Fibroblast of lung (primary cell): ENCODE measurements at regions not wholly inside any gene's neighbourhood (a gene's known extent, or its start where the extent isn't known, plus 50 kb on each side); places are given as distances from the start of the nearest gene placed in this dataset.

Experiments used
- EZH2 ChIP-seq: IDR thresholded peaks from 2 replicates; pipeline ENCODE4 v1.5.1; 2012; ENCODE audit warnings: low read length, control low read depth, mild to moderate bottlenecking; ENCODE audit errors: missing control alignments
- TF ChIP-seq, protein P1 (sequence below), 2 donors: IDR thresholded peaks in 1 of 2; conservative IDR thresholded peaks in 1 of 2; 1 replicate in 1 of 2; 2 replicates in 1 of 2; pipeline ENCODE4 v1.5.1; 2011 to 2012; ENCODE audit warnings: low read length in 2 of 2, control low read depth in 1 of 2, inconsistent platforms in 1 of 2, low read depth in 1 of 2, mild to moderate bottlenecking in 1 of 2

DNA sequence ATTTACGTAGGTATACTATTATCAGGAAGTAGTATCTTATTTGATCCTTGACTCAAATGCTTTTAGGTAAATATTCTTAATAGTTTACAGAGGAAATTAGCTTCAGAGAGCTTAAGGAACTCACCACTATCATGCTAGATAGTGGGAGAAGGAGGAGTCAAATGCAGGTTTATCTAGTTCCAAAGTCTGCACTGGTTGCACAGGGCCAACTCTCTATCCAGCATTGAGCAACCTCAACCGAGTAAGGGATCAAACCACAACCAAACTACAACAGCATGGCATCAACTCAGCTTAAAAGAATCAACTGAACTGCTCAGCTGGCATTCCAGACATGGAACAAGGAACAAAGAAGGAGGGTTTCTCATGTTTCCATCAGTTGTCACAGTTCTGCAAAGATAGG, 306.0 kb downstream of the MAF start:
- TF ChIP-seq EZH2 = no peak
- TF ChIP-seq, protein P1, sequence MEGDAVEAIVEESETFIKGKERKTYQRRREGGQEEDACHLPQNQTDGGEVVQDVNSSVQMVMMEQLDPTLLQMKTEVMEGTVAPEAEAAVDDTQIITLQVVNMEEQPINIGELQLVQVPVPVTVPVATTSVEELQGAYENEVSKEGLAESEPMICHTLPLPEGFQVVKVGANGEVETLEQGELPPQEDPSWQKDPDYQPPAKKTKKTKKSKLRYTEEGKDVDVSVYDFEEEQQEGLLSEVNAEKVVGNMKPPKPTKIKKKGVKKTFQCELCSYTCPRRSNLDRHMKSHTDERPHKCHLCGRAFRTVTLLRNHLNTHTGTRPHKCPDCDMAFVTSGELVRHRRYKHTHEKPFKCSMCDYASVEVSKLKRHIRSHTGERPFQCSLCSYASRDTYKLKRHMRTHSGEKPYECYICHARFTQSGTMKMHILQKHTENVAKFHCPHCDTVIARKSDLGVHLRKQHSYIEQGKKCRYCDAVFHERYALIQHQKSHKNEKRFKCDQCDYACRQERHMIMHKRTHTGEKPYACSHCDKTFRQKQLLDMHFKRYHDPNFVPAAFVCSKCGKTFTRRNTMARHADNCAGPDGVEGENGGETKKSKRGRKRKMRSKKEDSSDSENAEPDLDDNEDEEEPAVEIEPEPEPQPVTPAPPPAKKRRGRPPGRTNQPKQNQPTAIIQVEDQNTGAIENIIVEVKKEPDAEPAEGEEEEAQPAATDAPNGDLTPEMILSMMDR (conservative IDR thresholded peaks at IDR 0.05 in 1 of 2, IDR thresholded peaks at IDR 0.05 in 1 of 2; ENCODE audit: low read depth in 1 of 2, low read length in 2 of 2) = no peak
